Suppressor macrophage treated with lipopolysaccharide for 1 hour (primary cell): ENCODE measurements at regions not wholly inside any gene's neighbourhood (a gene's known extent, or its start where the extent isn't known, plus 50 kb on each side); places are given as distances from the start of the nearest gene placed in this dataset.
A peak's percentile ranks its signal among the peaks of the same experiment; 100 is the strongest.
"Not testable (repeated sequence)": the region's sequence is repeated elsewhere in the genome, so short reads cannot be mapped to it uniquely, and the experiment has no call there.

Experiments
- DNase-seq, 3 donors: peaks; one replicate each; pipeline ENCODE4 v3.0.0-alpha.2; 2020 to 2022

DNA sequence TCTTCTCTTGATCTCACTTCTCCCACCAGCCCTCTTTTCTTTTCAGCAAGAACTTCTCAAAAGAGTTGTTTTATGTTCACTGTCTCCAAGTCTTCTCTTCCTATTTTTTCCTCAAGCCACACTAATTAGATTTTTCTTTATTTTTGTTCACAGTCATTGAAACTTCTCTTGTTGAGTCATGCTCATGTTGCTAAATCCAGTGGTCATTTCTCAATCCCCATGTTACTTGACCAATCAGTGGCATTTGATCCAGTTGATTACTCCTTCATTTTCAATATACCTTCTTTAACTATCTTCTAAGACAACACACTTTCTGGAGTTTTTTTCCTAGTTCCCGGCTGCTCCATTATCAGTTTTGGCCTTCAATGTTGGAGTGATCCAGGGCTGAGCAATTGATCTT is 103.1 kb upstream of the LSM6 start:
- peak; percentile 23 to 69 (median 66) for DNase-seq

- DNase-seq: no peak
Observed at GRCh38 chr4:146071390-146071789, 104.1 kb upstream of the LSM6 start.

DNA sequence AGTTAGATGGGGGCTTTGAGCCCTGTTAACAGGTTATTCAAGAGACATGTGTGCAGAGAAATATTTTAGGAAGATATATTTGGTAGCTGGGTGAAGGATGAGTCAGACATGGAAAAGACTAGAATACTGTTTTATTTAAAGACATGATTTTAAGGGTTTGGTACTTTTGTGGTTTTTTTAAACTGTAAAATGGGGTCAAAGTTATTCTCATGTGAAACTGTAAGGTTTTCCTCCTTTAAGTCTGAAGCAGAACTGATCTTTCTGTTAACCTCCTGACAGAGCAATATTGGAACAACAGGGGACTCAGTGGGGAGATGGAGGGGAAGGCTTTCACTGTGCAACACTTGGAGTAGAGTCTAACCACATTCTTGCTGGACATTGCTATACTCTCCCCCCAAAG is 112.4 kb upstream of the LSM6 start:
- no peak for DNase-seq

GRCh38 chr4:146062340-146062739 is 113.2 kb upstream of the LSM6 start:
- peak in 1 of 3 donors; percentile 9 for DNase-seq

DNA sequence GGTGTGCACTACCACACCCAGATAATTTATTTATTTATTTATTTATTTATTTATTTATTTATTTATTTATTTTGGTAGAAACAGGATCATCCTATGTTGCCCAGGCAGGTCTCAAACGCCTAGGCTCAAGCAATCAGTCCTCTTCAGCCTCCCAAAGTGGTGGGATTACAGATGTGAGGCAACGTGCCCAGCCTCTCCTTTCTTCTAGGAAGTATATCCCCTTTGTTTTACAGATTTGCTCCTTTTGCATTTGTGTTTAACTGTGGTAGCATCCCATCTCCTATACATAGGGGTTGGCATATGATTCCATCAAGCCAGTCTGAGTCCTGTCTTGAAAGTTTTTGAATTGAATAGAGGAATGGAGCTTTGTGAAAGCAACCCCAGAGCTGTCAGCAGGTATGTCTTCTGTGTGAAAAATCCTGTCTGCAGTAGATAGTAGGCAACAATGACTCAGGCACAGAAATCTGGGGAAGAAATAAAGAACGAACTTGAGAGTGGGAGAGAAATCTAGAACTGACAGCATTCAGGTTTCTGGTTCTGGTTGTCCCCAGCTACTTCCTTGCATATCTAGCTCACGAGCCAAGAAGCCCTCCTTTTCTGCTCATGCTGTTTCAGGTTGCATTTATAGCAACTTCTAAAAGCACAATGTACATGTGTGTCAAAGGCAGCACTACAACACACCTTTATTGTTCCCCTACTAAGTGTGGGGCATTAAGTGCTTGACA is 113.7 kb upstream of the LSM6 start:
- no peak for DNase-seq

DNA sequence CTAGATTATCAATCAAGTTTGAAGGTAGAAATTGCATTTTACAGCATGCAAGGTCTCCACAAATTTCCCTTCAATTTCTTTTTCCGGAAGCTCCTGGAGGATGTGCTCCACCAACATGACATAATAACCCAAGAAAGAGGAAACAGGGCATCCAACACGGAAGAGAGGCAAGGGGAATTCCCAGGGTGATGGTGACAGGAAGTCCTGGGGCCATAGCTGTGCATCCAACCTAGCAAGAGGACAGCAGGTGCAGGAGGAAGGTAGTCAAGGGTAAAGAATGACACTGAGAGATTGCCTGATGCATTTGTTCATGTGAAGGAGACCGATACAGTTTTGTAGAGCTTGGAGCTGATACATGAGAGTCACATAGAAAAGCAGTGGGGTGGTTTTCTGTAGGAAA is 115.7 kb upstream of the LSM6 start:
- peak; percentile 64 to 75 (median 69) for DNase-seq

DNA sequence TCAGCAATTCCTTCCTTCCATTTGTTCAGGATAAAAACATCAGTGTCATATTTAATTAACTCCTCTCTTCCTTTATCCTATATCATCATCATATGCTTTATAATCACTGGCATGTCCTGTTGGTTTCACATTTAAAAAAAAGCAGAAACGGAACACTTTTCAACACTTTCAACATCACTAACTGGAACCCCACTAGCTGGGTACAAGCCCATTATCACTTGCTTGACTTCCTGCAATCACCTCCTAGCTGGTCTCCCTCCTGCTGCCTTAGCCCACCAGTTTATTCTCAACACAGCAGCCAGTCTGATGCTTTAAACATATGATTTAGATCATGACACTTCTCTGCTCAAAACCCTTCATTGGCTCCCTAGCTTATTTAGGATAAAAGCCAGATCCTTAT is 116.4 kb upstream of the LSM6 start:
- DNase-seq: peak; percentile 28 to 51 (median 31)

- no peak for DNase-seq
Observed at GRCh38 chr4:146058531-146058930, 117.0 kb upstream of the LSM6 start.

- no peak for DNase-seq
Observed at GRCh38 chr4:146054676-146055075, 116.1 kb upstream of the ZNF827 start.

- no peak for DNase-seq
Observed at GRCh38 chr4:146053891-146054290, 115.3 kb upstream of the ZNF827 start.

GRCh38 chr4:146051728-146052391 is 113.2 kb upstream of the ZNF827 start:
- no peak for DNase-seq

- no peak for DNase-seq
Observed at GRCh38 chr4:146051223-146051622, 112.6 kb upstream of the ZNF827 start.

GRCh38 chr4:146049802-146050201 is 111.2 kb upstream of the ZNF827 start:
- no peak for DNase-seq

- DNase-seq: not testable (repeated sequence)
Observed at GRCh38 chr4:146047768-146048167, 109.1 kb upstream of the ZNF827 start.

DNA sequence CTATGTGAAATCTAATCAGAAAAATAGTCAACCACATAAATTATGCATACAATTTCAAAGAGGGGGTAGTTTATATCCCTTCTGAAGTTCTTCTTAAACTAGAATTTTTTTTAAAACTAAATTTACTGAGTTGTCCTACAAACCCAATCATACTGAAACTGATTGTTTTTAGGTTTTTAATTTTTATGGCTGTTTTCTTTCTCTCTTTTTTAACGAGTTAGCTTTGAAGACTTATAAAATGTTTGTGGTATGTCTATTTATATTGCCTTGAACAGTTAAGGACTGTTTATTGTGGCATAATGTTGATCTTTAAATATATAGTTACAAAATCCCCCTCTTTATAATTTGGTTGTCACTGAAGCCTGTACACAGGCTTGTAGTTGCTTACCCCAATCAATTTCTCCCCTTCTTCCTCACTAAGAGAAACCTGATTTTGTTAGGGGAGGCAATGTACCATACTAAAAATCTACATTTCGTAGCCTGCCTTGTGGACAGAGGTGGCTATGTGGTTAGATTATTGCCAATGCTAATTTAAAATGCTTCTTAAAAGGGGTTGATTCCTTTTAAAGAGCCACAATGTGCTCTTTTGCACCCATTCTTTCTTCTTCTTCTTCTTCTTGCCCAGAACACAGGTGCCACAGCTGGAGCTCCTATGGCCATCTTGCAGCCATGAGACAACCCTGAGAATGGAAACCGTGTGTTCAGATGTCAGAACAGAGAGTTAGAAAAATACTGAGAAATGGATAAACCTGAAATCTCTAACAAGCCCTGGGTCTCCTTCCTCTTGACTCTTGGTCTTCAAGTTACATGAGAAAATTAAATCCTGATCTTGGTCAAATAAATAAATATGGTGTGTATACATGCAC is 102.7 kb upstream of the ZNF827 start:
- DNase-seq: no peak

- no peak for DNase-seq
Observed at GRCh38 chr4:146040623-146041022, 102.0 kb upstream of the ZNF827 start.

DNA sequence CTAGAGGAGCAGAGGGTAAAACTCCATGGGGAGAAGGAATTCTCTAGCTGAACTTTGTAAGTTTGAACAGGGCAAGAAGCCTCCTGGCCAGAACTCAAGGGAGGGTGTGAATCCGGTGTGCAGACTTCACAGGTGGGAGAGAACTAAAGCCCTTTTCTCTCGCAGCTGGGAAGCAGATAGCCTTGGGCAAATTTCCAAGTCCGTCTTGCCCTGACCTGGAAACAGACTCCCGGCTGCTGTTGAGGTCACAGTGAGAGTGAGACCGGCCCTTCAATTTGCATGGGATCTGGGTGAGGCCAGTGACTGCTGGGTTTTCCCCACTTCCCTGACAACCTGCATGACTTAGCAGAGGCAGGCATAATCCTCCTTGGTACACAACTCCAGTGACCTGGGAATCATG is 94.5 kb upstream of the ZNF827 start:
- no peak for DNase-seq

GRCh38 chr4:146032234-146032860 is 93.7 kb upstream of the ZNF827 start:
- no peak for DNase-seq

GRCh38 chr4:146029939-146030710 is 91.5 kb upstream of the ZNF827 start:
- peak in 2 of 3 donors; percentile 7 to 22 for DNase-seq

- DNase-seq: no peak
Observed at GRCh38 chr4:146029147-146029546, 90.5 kb upstream of the ZNF827 start.

DNA sequence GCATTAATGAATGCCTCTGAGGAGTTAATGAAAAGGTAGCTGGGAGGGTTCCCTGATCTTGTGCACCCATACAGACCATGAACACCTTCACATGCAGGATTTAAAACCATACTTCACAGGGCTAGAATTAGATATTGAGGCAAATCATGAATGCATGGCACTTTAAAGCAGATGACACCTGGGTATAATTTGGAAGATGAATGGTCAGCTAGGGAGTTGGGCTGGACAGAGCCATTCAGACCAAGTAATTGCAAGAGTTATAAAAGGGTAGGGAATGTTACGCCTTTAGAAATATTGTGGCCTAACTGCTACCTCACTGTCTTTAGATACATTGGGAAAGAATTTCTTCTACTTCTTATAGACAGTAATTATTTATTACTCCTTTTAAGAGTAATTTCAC is 89.1 kb upstream of the ZNF827 start:
- no peak for DNase-seq

GRCh38 chr4:146023334-146023967 is 84.8 kb upstream of the ZNF827 start:
- no peak for DNase-seq
